Peyer's patch (tissue), 4 donors: ENCODE measurements at regions not wholly inside any gene's neighbourhood (a gene's known extent, or its start where the extent isn't known, plus 50 kb on each side); places are given as distances from the start of the nearest gene placed in this dataset.
A peak's percentile ranks its signal among the peaks of the same experiment; 100 is the strongest.

Experiments
- DNase-seq, 3 donors: peaks; one replicate each; pipeline ENCODE4 v3.0.0-alpha.2; 2017 to 2019
- H3K27ac ChIP-seq, 4 donors: fragments of 200-600 bp; sonication (generic); one replicate each; pipeline ENCODE4 v1.5.1; 2016 to 2019
- H3K27me3 ChIP-seq, 2 donors: fragments of 200-600 bp; sonication (generic); one replicate each; pipeline ENCODE4 v1.5.1; 2019
- H3K36me3 ChIP-seq, 3 donors: fragments of 200-600 bp; sonication (generic); one replicate each; pipeline ENCODE4 v1.5.1; 2016 to 2019
- H3K4me1 ChIP-seq, 4 donors: fragments of 200-600 bp; sonication (generic); one replicate each; pipeline ENCODE4 v1.5.1; 2016 to 2019
- H3K4me3 ChIP-seq, 4 donors: fragments of 200-600 bp; sonication (generic); 1 replicate in 3 of 4; 2 replicates in 1 of 4; pipeline ENCODE4 v1.5.1; 2016 to 2019; ENCODE audit warnings: mild to moderate bottlenecking in 1 of 4
- H3K9me3 ChIP-seq, 4 donors: fragments of 200-600 bp; sonication (generic); one replicate each; pipeline ENCODE4 v1.5.1; 2016 to 2019; ENCODE audit warnings: mild to moderate bottlenecking in 1 of 4
- CTCF ChIP-seq, 6 experiments: fragments of 450-650 bp in 4 of 6; fragments of 200-600 bp in 2 of 6; sonication (generic) in 1 of 6; IDR thresholded peaks; one replicate each; pipeline ENCODE4 v1.5.1; 2017 to 2019; ENCODE audit warnings: antibody characterized with exemption in 6 of 6, mild to moderate bottlenecking in 3 of 6, moderate library complexity in 1 of 6
- POLR2A ChIP-seq, 2 donors: fragments of 450-650 bp; IDR thresholded peaks; one replicate each; pipeline ENCODE4 v1.5.1; 2017; ENCODE audit warnings: antibody characterized with exemption in 2 of 2, mild to moderate bottlenecking in 2 of 2, moderate library complexity in 2 of 2

GRCh38 chr3:194937882-194938321, 252.2 kb downstream of the FAM43A start:
- Histone ChIP-seq H3K9me3 (no peaks in the 10 kb centered on the region), H3K4me1 (no peaks in the 10 kb centered on the region), H3K4me3 (no peak overlapping the region), H3K27me3 (no peaks in the 10 kb centered on the region), H3K27ac (peak overlapping the region in 1 of 4 donors; percentile 45), H3K36me3 (no peaks in the 10 kb centered on the region)
- TF ChIP-seq CTCF (IDR thresholded peaks at IDR 0.05) (peak in 1 of 6 experiments; percentile 7), POLR2A (IDR thresholded peaks at IDR 0.05) (no peak)
- DNase-seq, result no peak

- TF ChIP-seq POLR2A (IDR thresholded peaks at IDR 0.05), result no peak
- TF ChIP-seq CTCF (IDR thresholded peaks at IDR 0.05), result no peak
- no peak for DNase-seq
Measured at GRCh38 chr3:194938845-194939531, 253.3 kb downstream of the FAM43A start.

GRCh38 chr3:194939532-194939909, 253.8 kb downstream of the FAM43A start:
- H3K4me1 ChIP-seq, result no peaks in the 10 kb centered on the region
- H3K9me3 ChIP-seq, result no peaks in the 10 kb centered on the region
- no peaks in the 10 kb centered on the region for H3K27me3 ChIP-seq
- H3K27ac ChIP-seq, result no peak overlapping the region
- H3K36me3 ChIP-seq, result no peaks in the 10 kb centered on the region
- no peak overlapping the region for H3K4me3 ChIP-seq
- TF ChIP-seq CTCF (IDR thresholded peaks at IDR 0.05) (no peak), POLR2A (IDR thresholded peaks at IDR 0.05) (no peak)
- DNase-seq, result no peak

More at GRCh38 chr3:194938845-194939531, 253.3 kb downstream of the FAM43A start:
- Histone ChIP-seq H3K4me3 (no peak overlapping the region), H3K27ac (peak overlapping the region in 1 of 4 donors; percentile 45), H3K4me1 (no peaks in the 10 kb centered on the region), H3K9me3 (no peaks in the 10 kb centered on the region), H3K27me3 (no peaks in the 10 kb centered on the region), H3K36me3 (no peaks in the 10 kb centered on the region)

GRCh38 chr3:194939949-194940770, 254.5 kb downstream of the FAM43A start:
- H3K4me3 ChIP-seq, result no peak overlapping the region
- no peaks in the 10 kb centered on the region for H3K36me3 ChIP-seq
- H3K4me1 ChIP-seq, result no peaks in the 10 kb centered on the region
- DNase-seq, result no peak
- no peaks in the 10 kb centered on the region for H3K27me3 ChIP-seq
- TF ChIP-seq POLR2A (IDR thresholded peaks at IDR 0.05), result no peak
- TF ChIP-seq CTCF (IDR thresholded peaks at IDR 0.05), result no peak
- no peak overlapping the region for H3K27ac ChIP-seq
- H3K9me3 ChIP-seq, result no peaks in the 10 kb centered on the region

GRCh38 chr3:194941360-194941955, 255.8 kb downstream of the FAM43A start:
- Histone ChIP-seq H3K4me1 (no peaks in the 10 kb centered on the region), H3K4me3 (no peak overlapping the region), H3K27me3 (no peaks in the 10 kb centered on the region), H3K9me3 (no peaks in the 10 kb centered on the region), H3K27ac (peak overlapping the region in 1 of 4 donors; percentile 62), H3K36me3 (no peaks in the 10 kb centered on the region)
- DNase-seq, result no peak
- TF ChIP-seq POLR2A (IDR thresholded peaks at IDR 0.05), result no peak
- no peak for TF ChIP-seq CTCF (IDR thresholded peaks at IDR 0.05)
